ENCODE measurements at regions not wholly inside any gene's neighbourhood (a gene's known extent, or its start where the extent isn't known, plus 50 kb on each side); places are given as distances from the start of the nearest gene placed in this dataset.
"Not testable (repeated sequence)": the region's sequence is repeated elsewhere in the genome, so short reads cannot be mapped to it uniquely, and the experiment has no call there.

DNA sequence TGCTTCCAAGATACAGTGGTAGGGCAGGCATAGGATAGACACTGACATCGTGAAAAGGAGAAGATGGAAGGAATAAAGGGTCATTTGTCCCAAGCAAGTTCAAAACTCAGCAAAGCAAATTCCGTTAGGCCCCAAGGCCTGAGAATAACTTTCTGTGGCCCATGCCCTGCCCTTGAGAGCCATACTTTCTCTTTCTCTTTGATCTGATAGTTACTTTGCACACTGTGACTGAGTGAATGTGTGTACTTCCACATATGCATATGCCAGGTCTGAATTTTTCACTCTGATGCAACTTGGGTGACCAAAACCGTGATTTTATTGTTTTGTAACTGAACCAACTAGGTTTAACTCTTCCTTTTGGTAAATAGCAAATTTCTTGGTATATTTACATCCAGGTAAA, 371.5 kb downstream of the RAB38 start:
- H4K20me1 ChIP-seq (ENCODE audit: low read depth) = no peaks in the 10 kb centered on the region
- H3K27me3 ChIP-seq = no peaks in the 10 kb centered on the region
- H3K79me2 ChIP-seq (ENCODE audit: low read depth) = no peaks in the 10 kb centered on the region
- H3K4me2 ChIP-seq = no peak overlapping the region
- Mint-ChIP-seq H3K27ac (no peak overlapping the region), H3K9me3 (no peaks in the 10 kb centered on the region), H3K4me1 (no peaks in the 10 kb centered on the region), H3K27me3 (ENCODE audit: insufficient read depth, low read depth) (no peaks in the 10 kb centered on the region), H3K36me3 (no peaks in the 10 kb centered on the region), H3K4me3 (no peak overlapping the region)
- H2AFZ ChIP-seq (replicated peaks) = no peak overlapping the region
- DNase-seq (ENCODE audit: low spot score) = no peak
- no peaks in the 10 kb centered on the region for H3K4me1 ChIP-seq
- no peak overlapping the region for H3K27ac ChIP-seq
- TF ChIP-seq EZH2phosphoT487 (IDR thresholded peaks at IDR 0.05) (no peak), EZH2 (IDR thresholded peaks at IDR 0.05) (no peak)
- TF ChIP-seq, protein P1, sequence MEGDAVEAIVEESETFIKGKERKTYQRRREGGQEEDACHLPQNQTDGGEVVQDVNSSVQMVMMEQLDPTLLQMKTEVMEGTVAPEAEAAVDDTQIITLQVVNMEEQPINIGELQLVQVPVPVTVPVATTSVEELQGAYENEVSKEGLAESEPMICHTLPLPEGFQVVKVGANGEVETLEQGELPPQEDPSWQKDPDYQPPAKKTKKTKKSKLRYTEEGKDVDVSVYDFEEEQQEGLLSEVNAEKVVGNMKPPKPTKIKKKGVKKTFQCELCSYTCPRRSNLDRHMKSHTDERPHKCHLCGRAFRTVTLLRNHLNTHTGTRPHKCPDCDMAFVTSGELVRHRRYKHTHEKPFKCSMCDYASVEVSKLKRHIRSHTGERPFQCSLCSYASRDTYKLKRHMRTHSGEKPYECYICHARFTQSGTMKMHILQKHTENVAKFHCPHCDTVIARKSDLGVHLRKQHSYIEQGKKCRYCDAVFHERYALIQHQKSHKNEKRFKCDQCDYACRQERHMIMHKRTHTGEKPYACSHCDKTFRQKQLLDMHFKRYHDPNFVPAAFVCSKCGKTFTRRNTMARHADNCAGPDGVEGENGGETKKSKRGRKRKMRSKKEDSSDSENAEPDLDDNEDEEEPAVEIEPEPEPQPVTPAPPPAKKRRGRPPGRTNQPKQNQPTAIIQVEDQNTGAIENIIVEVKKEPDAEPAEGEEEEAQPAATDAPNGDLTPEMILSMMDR (IDR thresholded peaks at IDR 0.05) = no peak
- no peak overlapping the region for H3K4me3 ChIP-seq
- no peaks in the 10 kb centered on the region for H3F3A ChIP-seq (ENCODE audit: low read depth)
- no peaks in the 10 kb centered on the region for H3K36me3 ChIP-seq
- no peaks in the 10 kb centered on the region for H3K9me3 ChIP-seq (ENCODE audit: low read depth)
- H3K9ac ChIP-seq = no peak overlapping the region

DNA sequence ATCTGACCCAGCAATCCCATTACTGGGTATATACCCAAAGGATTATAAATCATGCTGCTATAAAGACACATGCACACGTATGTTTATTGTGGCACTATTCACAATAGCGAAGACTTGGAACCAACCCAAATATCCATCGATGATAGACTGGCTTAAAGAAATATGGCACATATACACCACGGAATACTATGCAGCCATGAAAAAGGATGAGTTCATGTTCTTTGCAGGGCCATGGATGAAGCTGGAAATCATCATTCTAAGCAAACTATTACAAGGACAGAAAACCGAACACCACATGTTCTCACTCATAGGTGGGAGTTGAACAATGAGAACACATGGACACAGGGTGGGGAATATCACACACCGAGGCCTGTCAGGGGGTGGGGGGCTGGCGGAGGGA, 390.4 kb downstream of the RAB38 start:
- not testable (repeated sequence) for H3K9me3 Mint-ChIP-seq; H3K4me3 ChIP-seq; H3F3A ChIP-seq (ENCODE audit: low read depth); H3K9me3 ChIP-seq (ENCODE audit: low read depth); H3K4me2 ChIP-seq; H3K27ac ChIP-seq; H3K36me3 ChIP-seq; H3K4me3 Mint-ChIP-seq; DNase-seq (ENCODE audit: low spot score); H3K79me2 ChIP-seq (ENCODE audit: low read depth); H4K20me1 ChIP-seq (ENCODE audit: low read depth); H3K27me3 ChIP-seq; H3K9ac ChIP-seq; H3K4me1 ChIP-seq; H3K36me3 Mint-ChIP-seq; H3K4me1 Mint-ChIP-seq; H2AFZ ChIP-seq (replicated peaks); H3K27ac Mint-ChIP-seq; H3K27me3 Mint-ChIP-seq (ENCODE audit: insufficient read depth, low read depth)

DNA sequence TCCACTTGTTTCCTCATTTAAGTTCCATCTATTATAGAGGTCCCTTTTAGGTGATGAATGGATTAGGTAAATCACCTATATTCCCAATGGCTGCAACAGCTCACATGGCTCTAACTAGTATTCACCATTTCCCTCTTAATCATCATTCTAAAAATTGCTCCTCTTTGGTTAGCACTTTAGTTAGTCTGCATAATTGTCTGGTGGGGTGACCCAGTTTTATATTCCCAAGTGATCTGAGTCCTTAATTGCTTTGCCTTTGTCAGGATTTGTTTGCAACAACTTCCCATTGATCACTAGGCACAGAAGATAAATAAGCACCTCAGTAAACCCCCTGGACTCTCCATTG, 395.2 kb downstream of the RAB38 start:
- no peak overlapping the region for H3K4me3 Mint-ChIP-seq

DNA sequence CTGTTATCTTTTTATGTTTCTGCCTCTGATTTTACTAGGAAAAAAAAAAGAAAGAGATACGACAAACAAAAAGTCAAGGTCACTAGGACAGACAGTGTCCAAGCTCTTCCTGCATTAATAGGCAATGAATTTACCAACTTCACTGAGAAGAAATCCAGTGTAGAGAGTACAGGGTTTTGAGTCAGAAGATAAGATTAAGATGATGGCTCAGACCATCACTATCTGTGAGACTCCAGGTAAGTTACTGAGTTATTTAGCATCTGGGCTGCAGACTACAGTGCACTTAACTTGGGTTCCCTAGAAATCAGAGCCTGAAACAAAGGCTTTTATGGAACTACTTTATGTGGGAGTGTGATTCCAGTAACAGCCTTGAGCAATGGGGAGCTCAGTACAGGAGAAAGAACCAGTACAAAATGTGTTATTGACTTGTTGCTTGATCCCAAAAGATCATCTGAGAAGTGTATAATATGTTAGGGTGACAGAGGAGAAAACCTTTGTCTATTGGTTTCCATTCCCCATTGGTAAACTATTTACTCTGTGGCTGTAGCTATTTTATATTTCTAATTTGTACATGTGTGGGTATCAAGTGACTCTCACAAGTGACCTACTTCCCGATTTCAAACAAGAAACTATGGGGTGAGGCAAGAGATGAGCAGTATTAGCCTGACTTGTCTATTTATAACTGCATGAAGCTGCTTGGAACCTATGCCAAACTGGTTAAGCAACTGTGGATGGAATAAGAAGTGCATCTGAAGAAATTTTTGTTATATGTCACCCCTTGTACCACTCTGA, 395.8 kb downstream of the RAB38 start:
- Histone ChIP-seq H3F3A (ENCODE audit: low read depth) (no peaks in the 10 kb centered on the region), H3K79me2 (ENCODE audit: low read depth) (no peaks in the 10 kb centered on the region), H3K27me3 (no peaks in the 10 kb centered on the region), H3K4me3 (no peak overlapping the region), H3K27ac (no peak overlapping the region), H2AFZ (replicated peaks) (no peak overlapping the region), H4K20me1 (ENCODE audit: low read depth) (no peaks in the 10 kb centered on the region), H3K9me3 (ENCODE audit: low read depth) (no peaks in the 10 kb centered on the region), H3K9ac (no peak overlapping the region), H3K4me2 (no peak overlapping the region), H3K4me1 (peaks cover 3% of the 10 kb centered on the region), H3K36me3 (no peaks in the 10 kb centered on the region)
- Mint-ChIP-seq H3K9me3 (peaks cover 4% of the 10 kb centered on the region), H3K4me1 (peaks cover 7% of the 10 kb centered on the region), H3K27ac (no peak overlapping the region), H3K27me3 (ENCODE audit: insufficient read depth, low read depth) (no peaks in the 10 kb centered on the region), H3K36me3 (no peaks in the 10 kb centered on the region), H3K4me3 (no peak overlapping the region)
- TF ChIP-seq EZH2phosphoT487 (IDR thresholded peaks at IDR 0.05) (no peak), EZH2 (IDR thresholded peaks at IDR 0.05) (no peak)
- TF ChIP-seq, protein P1 (IDR thresholded peaks at IDR 0.05) = no peak
- no peak for DNase-seq (ENCODE audit: low spot score)

More for the DNA sequence above, 395.2 kb downstream of the RAB38 start:
- Histone ChIP-seq H3K36me3 (no peaks in the 10 kb centered on the region), H3K79me2 (ENCODE audit: low read depth) (no peaks in the 10 kb centered on the region), H3K27me3 (no peaks in the 10 kb centered on the region), H3K4me3 (no peak overlapping the region), H3K9ac (no peak overlapping the region), H3K4me2 (no peak overlapping the region), H3K27ac (no peak overlapping the region), H3K4me1 (no peaks in the 10 kb centered on the region), H4K20me1 (ENCODE audit: low read depth) (no peaks in the 10 kb centered on the region), H3K9me3 (ENCODE audit: low read depth) (no peaks in the 10 kb centered on the region), H3F3A (ENCODE audit: low read depth) (no peaks in the 10 kb centered on the region), H2AFZ (replicated peaks) (no peak overlapping the region)
- DNase-seq (ENCODE audit: low spot score) = no peak
- Mint-ChIP-seq H3K9me3 (peaks cover 4% of the 10 kb centered on the region), H3K27ac (no peak overlapping the region), H3K4me1 (peaks cover 7% of the 10 kb centered on the region), H3K27me3 (ENCODE audit: insufficient read depth, low read depth) (no peaks in the 10 kb centered on the region), H3K36me3 (no peaks in the 10 kb centered on the region)
- TF ChIP-seq, protein P1 (IDR thresholded peaks at IDR 0.05) = no peak
- TF ChIP-seq EZH2 (IDR thresholded peaks at IDR 0.05) (no peak), EZH2phosphoT487 (IDR thresholded peaks at IDR 0.05) (no peak)
